NOMO-1 treated with dmso at 0.1 percent for 144 hours (cell line): ENCODE measurements at regions not wholly inside any gene's neighbourhood (a gene's known extent, or its start where the extent isn't known, plus 50 kb on each side); places are given as distances from the start of the nearest gene placed in this dataset.
"Not testable (repeated sequence)": the region's sequence is repeated elsewhere in the genome, so short reads cannot be mapped to it uniquely, and the experiment has no call there.

Experiments used
- DNase-seq: peaks from one replicate; lab custom pipeline; 2025; ENCODE audit not compliant: unreplicated experiment; lab: John Stamatoyannopoulos, UW

DNA sequence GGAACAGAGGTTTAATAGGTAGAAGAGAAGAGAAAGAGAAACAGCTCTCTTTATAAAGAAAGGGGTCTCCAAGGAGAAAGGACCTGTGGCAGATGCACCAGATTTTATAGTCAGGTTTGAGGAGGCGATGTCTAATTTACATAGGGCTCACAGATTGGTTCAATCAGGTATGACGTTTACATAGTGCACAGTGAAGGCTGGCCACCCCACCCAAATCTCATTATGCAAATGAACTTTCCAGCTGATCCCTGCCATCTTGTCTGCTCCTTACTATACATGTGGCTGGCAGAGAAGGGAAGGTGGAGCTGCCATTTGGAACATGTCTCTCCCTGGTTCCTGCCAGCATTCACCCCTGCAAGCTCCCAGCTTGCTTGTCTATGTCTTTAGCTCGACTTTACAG lies 557.8 kb downstream of the SUCLG1 start:
- no peak for DNase-seq

DNA sequence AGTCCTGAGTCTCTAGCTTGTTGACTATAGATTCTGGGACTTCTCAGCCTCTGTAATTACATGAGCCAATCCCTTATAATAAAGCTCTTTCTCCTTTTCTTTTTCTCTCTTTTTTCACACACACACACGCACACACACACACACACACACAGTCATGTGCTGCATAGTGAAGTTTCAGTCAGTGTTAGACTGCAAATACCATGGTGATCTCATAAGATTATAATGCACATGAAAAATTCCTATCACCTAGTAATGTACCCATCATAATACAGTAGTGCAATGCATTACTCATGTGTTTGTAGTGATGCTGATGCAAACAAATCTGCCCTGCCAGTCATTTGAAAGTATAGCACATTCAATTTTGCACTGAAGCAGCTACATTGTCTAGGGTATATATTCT lies 558.2 kb downstream of the SUCLG1 start:
- no peak for DNase-seq

DNA sequence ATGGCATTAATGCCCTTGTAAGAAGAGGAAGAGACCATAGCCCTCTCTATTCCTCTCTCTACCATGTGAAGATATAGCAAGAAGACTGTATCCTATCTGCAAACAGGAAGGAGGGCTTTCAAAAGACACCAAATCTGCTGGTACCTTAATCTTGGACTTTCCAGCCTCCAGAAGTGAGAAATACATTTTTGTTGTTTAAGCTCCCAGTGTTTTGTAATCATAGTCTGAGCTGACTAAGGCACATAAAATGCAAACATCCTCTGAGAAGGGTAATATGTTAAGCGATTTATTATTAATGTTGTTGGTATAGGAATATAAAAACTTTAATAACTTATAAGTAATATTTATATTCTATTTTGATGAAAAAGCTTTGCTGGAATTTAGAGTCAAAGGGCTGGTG lies 559.8 kb downstream of the SUCLG1 start:
- DNase-seq, result no peak

DNA sequence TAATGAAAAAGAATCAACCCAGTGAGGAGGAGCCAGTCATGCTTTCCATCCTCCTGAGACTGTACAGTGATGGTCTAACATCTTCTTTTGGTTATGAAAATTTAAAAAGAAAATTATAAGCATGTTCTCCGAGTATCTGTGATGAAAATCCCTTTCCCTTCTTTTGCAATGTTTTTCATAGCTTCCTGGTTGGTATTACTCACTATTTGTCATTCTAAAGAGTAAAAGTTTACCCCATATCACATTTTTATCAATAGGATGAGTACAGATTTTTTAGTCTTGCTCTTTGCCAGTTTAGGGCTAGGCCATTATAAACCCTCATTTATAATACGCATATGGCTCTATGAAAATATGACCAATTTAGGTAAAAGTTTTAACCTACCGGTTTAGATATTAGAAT lies 564.1 kb downstream of the SUCLG1 start:
- no peak for DNase-seq

DNA sequence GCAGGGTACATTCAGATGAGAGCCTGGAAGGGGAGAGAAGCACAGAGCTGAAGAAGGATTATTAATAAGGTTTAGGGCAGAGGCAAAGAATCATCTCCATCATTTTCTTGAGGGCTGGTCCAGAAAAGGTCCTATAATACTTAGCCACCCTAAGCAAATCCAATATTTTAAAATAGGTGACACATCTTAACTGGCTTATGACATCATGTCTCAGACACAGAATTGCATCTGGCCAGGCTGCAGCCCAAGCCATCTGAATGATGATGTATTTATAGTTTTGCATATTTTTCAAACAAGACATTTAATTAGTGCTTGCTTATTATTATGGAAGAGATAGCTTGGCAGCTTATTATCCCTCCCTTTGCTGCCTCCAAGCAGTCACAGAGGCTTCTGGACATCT lies 571.3 kb downstream of the SUCLG1 start:
- DNase-seq, result no peak

DNA sequence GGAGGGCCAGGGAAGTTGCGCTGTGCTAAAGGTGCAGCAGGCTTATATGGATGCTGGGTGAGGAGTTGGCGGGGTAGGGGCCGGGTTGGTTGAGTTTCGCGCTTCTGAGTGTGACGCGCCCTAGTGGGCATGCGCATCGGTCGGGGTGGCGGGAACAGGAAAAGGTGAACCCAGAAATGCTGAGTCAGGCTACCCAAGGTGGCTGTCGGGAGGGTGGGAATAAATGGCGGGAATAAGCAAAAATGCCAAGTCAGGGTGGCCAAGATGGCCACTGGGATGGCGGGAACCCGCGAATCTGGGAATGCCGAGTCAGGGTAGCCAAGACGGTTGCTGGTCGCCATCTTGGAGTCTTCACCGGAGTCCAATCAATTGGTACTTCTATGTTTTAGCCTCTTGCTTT lies 580.0 kb downstream of the SUCLG1 start:
- no peak for DNase-seq

DNA sequence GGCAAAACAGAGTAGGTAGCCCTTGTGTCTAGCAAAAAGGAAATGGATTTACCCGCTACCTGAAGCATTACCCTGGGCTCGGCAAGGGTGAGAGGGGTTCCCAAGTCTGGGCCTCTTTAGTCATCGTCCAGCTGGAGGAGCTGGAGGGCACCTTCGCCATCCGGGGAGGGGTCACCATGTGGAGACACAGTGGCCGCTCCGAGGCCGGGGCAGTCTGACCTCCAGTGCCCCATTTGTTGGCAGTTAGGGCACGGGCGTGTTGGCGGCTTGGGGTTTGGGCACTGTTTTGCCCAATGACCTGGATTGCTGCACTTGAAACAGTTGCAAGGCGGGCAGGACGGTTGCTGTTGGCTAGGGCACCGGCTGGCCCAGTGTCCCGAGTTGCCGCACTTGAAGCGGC lies 581.8 kb downstream of the SUCLG1 start:
- DNase-seq, result not testable (repeated sequence)

DNA sequence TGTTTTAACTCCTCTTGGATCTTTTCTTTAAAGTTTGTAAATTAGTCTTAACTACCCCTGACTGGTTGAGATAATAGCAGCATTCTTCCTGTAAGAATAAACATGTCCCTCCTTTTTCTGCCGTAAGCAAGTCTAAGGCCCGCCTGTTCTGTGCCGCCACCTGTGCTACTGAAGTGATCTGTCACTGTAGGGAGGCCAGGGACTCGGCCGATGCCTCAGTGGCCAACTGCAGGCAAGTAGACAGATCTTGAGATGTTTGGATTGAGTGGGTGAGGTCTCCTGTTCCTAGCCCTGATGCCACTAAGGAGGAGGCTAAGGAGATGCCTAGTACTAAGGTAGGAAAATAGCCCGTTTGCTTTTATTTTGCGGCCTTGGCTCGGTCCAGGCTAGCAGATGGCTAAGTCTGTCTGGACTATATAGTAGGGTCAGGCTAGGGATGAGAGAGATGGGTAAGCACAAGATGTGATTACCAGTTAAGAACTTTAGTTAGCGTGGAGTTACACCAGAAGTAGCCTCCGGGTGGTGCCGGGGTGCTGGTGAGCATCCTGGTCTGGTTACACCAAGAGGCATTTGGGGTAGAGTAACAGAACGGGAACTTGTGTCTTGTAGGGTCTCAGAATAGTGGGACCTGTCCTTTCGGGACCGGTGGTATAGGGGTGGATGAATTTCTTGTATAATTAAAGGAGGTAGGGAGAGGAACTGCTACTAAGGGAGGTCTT lies 584.2 kb downstream of the SUCLG1 start:
- no peak for DNase-seq

DNA sequence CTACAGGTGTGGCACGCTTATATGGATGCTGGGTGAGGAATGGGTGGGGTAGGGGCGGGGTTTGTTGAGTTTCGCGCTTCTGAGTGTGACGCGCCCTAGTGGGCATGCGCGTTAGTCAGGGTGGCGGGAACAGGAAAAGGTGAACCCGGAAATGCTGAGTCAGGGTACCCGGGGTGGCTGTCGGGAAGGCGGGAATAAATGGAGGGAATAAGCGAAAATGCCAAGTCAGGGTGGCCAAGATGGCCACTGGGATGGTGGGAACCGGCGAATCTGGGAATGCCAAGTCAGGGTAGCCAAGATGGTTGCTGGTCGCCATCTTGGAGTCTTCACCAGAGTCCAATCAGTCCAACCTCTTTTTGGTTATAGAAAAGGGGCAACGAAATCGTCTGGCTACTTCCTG lies 585.0 kb downstream of the SUCLG1 start:
- no peak for DNase-seq

DNA sequence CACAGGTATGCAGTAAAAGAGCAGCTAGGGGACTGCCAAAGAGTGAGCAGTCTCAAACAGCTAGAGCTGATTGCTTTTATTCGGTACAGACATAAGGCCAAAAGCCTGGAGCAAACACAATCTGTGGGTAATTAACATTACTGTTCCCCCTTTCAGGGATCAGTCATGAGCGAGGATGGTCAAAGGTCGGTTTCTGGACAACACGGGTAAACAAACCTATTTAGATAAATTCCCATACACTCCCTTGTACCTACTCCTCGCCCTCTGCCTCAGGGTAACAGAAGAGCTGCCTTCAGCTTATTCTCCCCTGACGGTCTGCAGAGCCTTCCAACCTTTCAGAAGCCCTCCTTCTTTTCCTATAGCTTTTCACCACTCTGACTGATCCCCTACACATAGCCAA lies 586.0 kb downstream of the SUCLG1 start:
- DNase-seq, result no peak

DNA sequence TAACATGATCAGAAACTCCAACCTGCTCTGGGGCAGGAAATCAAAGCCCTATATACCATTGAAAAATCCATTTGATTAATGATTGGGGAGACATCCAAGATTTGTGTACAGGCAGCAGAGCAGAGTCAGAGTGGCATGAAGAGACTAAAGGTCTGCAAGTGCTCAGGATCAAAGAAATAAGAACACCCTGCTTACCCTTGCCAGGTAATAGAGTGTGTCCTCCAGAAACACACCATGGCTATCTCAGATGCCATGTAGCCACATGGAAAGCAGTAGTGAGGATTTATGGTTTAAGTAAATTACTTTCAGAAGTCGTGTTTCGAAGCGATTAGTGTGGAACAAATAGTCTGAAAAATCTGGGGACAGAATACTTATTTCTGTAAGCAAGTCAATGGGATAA lies 592.9 kb downstream of the SUCLG1 start:
- no peak for DNase-seq

DNA sequence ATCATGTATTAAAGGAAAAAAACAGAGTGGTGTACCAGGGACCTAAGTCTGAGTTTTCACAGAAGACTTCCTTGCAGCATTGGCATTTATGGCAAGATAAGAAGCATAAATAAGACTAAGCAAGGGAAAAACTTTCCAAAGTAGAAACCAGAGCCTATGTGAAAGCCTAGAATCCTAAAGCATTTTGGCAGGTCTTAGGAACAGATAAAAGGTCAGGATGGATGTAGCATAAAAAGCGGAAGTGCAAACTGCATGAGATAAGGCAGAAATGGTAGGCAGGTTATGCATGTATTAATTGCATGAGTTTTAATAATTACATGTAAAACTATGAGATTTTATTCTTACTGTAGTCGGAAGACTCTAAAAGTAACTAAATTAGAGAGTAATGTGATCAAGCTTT lies 596.5 kb downstream of the SUCLG1 start:
- no peak for DNase-seq

DNA sequence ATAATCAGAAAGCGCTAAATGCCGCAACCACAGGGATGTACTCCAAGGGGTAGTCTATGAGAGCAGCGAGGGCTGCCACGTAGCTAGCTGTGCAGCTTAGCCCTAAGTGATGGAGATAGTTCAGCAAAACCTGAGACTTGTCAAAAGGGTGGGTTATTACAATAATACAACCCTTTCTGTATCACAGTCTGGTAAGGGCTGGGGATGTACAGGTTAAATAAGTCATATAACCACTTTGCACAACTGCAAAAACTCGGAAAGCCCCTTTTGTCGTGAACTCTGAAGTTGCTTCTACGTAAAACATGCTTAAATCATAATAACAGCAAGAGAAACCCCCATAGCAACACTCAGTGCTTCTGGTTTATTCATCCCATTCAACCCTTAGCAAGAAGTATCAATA lies 598.8 kb downstream of the SUCLG1 start:
- DNase-seq, result no peak

DNA sequence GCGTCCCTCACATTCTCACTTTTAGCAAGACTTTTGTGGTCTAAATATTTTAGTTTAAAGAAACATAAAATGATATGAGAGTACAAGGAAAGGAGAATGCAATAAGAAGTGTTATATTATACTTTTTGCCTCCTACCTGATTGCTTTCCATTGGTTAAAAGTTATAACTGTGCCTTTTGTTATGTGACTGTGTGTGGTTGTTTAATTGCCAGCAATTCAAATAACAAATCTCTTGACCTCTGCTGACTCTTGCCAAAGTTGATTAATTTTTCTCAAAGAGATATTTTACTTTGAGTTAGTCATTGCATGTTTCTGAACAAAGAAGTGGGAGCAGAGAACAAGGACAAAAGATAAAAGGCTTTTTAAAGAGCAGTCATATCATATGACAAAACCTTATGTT lies 599.5 kb downstream of the SUCLG1 start:
- no peak for DNase-seq

DNA sequence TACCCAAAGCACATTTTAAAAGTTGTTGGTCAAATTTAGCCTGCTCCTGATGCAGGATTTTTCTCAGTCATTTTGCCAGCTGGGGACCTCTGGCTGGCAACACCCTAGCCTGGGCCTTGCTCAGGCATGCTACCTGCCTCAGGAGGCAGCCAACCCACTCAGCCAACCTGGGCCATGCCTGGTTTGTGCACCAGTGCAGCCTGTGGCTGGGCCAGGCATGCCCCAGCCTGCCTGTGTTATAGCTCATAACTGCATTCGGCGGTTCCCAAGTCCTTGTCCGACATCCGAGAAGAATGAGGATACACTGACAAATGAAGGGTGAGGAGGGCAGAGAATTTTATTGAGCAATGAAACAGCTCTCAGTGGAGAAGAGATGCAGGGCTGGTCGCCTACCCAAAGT lies 608.0 kb downstream of the SUCLG1 start:
- no peak for DNase-seq

DNA sequence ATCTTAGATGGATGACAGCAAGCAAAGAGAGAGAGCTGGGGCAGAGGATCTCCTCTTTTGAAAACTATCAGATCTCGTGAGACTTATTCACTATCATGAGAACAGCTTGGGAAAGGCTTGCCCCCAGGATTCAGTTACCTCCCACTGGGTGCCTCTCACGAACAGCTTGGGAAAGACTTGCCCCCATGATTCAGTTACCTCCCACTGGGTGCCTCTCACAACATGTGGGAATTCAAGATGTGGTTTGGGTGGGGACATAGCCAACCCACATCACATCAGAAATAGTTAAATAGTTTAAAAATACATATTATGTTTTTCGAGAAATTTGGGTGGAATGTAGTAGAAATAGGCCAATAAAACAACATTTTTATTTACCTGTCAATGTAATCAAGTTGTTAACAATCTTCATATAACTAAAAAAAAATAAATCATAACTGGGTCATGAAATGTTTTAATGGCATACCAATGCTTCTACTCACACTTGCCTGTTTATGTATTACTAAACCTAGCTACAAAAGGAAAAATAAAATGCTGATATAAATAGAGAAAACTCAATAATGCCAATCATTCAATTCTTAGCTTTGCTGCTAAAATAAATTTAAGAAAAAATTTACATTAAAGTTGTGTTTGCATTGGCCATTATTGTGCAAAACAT lies 608.9 kb downstream of the SUCLG1 start:
- DNase-seq, result no peak

DNA sequence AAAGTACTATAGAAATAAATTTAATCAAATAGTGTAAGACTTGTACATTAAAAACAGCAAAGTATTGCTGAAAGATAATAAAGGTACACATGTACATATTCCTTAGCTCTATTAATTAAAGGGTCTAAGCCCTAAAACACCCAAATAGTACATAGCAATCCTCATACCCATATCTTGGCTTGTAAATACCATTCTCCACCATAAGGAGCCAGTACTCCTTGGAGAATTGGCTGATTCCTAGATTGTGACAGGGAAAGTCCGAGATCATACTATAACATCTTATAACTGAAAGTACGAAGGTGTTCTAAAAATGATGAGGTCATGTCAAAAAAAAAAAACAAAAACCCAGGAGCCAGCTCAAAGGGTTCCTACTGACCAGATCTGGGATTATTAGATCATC lies 614.6 kb downstream of the SUCLG1 start:
- DNase-seq, result no peak

DNA sequence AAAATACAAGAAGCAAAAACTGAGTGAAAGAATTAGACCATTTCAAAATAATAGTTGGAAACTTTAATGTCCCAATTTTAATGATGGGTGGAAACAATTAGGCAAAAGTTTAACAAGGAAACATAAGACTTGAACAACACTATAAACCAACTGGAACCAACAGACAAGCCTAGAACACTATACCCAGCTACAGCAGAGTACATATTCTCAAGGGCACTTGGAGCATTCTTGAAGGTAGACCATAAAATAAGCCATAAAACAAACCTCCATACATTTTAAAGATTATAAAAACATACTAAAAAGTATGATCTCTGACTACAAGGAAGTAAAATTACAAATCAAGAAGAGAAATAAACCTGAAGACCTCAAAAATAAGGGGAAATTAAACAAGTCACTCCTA lies 616.7 kb downstream of the SUCLG1 start:
- no peak for DNase-seq

DNA sequence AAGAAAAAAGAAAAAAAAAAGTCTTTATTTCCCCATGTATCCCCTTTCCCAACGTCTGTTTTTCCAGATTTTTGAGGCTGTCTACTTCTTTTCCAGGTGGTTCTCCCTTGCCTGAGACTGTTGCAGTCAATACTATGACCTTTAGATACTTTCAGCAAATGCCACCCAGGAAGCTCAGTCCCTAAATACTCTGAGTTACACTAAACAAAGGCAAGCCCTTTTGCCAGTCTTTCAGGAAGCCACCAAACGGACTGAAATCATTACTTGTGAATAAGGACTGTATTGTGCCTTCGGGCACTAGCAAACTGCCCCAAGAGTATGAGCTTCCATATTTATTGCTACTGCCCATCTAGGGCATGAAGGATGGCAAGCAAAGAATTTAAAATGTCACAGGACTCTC lies 621.3 kb downstream of the SUCLG1 start:
- DNase-seq, result no peak

DNA sequence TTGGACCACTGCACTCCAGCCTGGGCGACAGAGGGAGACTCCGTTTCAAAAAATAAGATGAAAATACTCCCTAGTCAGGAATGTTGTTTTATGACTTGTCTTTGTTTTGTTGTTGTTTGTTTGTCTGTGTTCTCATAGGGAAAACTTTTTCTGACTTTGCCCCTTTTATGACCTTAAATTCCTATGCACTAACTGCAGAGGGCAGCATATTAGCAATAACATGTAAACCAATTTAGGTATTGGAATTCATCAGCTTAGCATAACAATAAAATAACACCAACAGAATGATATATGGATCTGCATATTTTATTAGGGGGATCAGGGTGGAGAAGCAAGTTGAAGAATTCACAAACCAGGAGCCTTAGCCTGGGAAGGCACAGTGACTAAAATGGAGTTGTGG lies 631.5 kb downstream of the SUCLG1 start:
- DNase-seq, result no peak

DNA sequence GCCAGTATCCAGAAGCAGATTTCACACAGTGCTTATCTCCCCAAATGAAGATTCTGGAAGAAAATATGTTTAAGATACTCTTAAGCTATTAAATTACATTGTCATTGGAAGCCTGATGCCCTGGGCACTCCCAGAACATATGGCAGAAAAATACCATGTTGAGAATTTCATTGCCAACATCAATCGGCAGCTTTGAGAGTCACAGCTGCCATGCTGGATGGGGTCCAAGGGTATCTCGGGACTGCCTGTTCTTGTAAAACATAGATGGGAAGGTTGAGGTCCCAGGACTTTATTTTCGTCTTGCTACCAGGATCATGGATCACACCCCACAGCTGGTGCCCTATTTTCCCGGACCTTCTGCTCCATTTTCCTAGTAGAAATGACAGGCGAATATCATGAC lies 632.5 kb downstream of the SUCLG1 start:
- no peak for DNase-seq

DNA sequence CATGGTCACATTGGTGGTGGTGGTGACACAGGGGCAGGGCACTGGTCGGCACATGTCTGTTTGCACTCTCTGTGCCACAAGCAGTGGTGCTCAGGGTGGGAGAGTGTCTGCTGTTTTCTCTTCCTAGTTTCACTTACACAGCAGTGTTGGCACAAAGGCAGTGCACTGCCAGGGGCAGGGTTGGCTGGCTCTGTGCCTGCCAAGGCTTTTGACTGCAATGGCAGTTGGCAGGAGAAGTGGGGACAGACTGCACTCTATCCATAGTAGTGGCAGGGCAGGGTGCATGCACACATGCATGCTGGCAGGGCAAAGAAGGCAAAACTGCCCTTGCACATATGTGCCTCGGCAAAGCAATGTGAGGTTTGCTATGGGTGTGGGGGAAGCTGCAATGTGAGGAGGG lies 635.9 kb downstream of the SUCLG1 start:
- DNase-seq, result no peak

DNA sequence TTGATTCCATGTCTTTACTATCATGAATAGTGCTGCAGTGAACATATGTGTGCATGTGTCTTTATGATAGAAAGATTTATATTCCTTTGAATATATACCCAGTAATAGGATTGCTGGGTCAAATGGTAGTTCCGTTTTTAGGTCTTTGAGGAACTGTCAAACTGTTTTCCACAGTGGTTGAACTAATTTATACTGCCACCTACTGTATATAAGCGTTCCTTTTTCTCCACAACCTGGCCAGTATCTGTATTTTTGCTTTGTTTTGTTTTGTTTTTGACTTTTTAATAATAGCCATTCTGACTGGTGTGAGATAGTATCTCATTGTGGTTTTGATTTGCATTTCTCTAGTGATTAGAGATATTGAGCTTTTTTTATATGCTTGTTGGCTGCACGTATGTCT lies 641.6 kb downstream of the SUCLG1 start:
- no peak for DNase-seq
